Neural crest cell (in vitro differentiated cells): ENCODE measurements at regions not wholly inside any gene's neighbourhood (a gene's known extent, or its start where the extent isn't known, plus 50 kb on each side); places are given as distances from the start of the nearest gene placed in this dataset.

Experiments used
- DNase-seq: peaks from one replicate; pipeline ENCODE4 v3.0.0; 2021; ENCODE audit warnings: low read depth, mixed read lengths, low spot score
- H3K27ac Mint-ChIP-seq: one replicate; pipeline ENCODE4 v1.8.0; 2021; ENCODE audit warnings: mild to moderate bottlenecking, mixed read lengths; ENCODE audit not compliant: unreplicated experiment
- H3K27me3 Mint-ChIP-seq: 2 replicates; pipeline ENCODE4 v1.8.0; 2021; ENCODE audit warnings: low read depth, mild to moderate bottlenecking, mixed read lengths
- H3K36me3 Mint-ChIP-seq: 2 replicates; pipeline ENCODE4 v1.8.0; 2021; ENCODE audit warnings: low read depth, mild to moderate bottlenecking, mixed read lengths
- H3K4me1 Mint-ChIP-seq: 2 replicates; pipeline ENCODE4 v1.8.0; 2021; ENCODE audit warnings: mixed read lengths
- H3K4me3 Mint-ChIP-seq: one replicate; pipeline ENCODE4 v1.8.0; 2021; ENCODE audit warnings: mild to moderate bottlenecking, mixed read lengths
- H3K9me3 Mint-ChIP-seq: 2 replicates; pipeline ENCODE4 v1.8.0; 2021; ENCODE audit warnings: mixed read lengths
- CTCF ChIP-seq: fragments of 200-600 bp; sonication (generic); conservative IDR thresholded peaks from 2 replicates; pipeline ENCODE4 v1.5.0; 2021; ENCODE audit warnings: antibody characterized with exemption, mild to moderate bottlenecking

DNA sequence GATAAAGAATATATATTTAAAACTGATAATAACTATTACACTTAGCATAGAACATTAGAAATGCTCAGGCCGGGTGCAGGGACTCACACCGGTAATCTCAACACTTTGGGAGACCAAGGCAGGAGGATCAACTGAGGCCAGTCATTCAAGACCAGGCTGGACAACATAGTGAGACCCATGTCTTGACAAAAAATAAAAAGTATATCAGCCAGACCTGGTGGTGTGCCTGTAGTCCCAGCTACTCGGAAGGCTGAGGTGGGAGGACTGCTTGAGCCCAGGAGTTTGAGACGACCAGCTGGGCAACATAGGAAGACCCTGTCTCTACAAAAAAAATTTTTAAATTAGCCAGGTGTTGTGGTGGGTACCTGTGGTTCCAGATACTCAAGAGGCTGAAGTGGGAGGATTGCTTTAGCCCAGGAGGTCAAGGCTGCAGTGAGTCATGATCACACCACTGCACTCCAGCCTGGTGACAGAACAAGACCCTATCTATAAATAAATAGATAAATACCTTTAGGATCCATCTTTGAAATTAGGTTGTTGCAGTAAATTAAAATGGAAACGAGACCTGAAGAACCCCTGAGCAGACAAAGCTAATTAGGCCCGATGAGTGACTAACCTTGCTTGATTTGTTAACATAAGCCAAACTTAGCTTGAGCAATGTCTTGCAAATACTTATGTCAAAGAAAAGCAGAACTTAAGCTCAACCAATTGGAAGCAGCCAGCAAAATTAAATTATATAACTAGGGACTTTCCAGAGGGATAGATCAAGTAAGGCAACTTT lies 75.8 kb upstream of the E2F3 start:
- Mint-ChIP-seq H3K4me1 (peaks cover 7% of the 10 kb centered on the region), H3K36me3 (no peaks in the 10 kb centered on the region), H3K9me3 (no peaks in the 10 kb centered on the region), H3K27me3 (peaks cover 10% of the 10 kb centered on the region), H3K27ac (no peak overlapping the region), H3K4me3 (no peak overlapping the region)
- no peak for DNase-seq
- TF ChIP-seq CTCF: no peak

GRCh38 chr6:20326422-20326728 lies 75.3 kb upstream of the E2F3 start:
- peaks cover 10% of the 10 kb centered on the region for H3K27me3 Mint-ChIP-seq
- peaks cover 7% of the 10 kb centered on the region for H3K4me1 Mint-ChIP-seq
- no peaks in the 10 kb centered on the region for H3K9me3 Mint-ChIP-seq
- H3K36me3 Mint-ChIP-seq: no peaks in the 10 kb centered on the region
- no peak overlapping the region for H3K27ac Mint-ChIP-seq
- H3K4me3 Mint-ChIP-seq: no peak overlapping the region
- no peak for TF ChIP-seq CTCF
- DNase-seq: no peak

DNA sequence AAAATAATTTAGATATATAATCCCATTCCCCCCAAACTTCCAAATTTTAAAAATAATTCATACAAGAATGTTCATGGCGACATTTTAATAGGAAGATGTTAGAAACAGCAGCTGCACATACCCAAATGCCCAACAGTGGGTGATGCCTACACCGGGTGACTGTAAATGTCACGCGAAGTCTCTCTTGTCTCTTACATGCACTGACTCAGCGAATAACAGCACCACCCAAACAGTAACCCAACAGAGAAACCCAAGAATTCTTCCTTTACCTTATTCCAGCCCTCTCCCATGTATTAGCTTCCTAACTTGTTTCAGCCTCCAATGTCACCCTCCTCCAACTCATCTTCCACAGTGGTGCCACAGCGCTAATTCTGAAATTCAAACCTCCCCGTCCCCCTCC lies 74.5 kb upstream of the E2F3 start:
- H3K4me3 Mint-ChIP-seq: no peak overlapping the region
- peaks cover 7% of the 10 kb centered on the region for H3K4me1 Mint-ChIP-seq
- peaks cover 10% of the 10 kb centered on the region for H3K27me3 Mint-ChIP-seq
- TF ChIP-seq CTCF: no peak
- no peaks in the 10 kb centered on the region for H3K9me3 Mint-ChIP-seq
- no peak for DNase-seq
- H3K36me3 Mint-ChIP-seq: no peaks in the 10 kb centered on the region
- H3K27ac Mint-ChIP-seq: no peak overlapping the region

DNA sequence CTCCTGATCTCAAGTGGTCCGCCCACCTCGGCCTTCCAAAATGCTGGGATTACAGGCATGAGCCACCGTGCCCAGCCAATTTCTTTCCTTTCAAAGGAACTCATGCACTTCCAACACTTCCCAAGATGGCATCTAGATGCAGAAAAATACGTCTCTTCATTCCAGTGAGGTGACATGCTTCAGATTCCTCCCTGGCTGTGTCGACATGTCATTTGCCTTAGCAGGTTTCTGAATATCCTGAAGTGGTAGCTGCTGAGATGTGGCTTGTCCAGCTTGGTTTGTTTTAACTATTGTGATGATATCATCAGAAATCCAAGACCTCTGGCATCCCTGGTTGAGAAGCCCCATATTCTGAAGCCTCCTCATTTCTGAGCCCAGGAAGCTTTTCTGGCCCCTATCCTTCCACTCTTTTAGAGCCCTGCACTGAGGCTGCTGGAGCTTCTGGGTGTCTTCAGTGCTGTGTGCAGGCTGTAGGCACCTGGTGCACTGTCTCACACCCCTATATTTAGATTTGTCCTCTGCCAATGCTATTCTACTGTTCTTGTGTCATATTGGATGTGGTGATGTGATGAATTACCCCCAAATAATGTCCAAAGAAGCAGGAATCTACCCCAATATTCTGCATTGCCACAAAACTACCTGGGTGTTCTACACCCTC lies 73.3 kb upstream of the E2F3 start:
- no peak for DNase-seq
- no peaks in the 10 kb centered on the region for H3K9me3 Mint-ChIP-seq
- H3K4me3 Mint-ChIP-seq: no peak overlapping the region
- H3K27ac Mint-ChIP-seq: no peak overlapping the region
- peaks cover 7% of the 10 kb centered on the region for H3K4me1 Mint-ChIP-seq
- TF ChIP-seq CTCF: no peak
- peaks cover 10% of the 10 kb centered on the region for H3K27me3 Mint-ChIP-seq
- H3K36me3 Mint-ChIP-seq: no peaks in the 10 kb centered on the region

GRCh38 chr6:20328924-20329300 lies 72.8 kb upstream of the E2F3 start:
- TF ChIP-seq CTCF: no peak
- H3K9me3 Mint-ChIP-seq: no peaks in the 10 kb centered on the region
- peaks cover 7% of the 10 kb centered on the region for H3K4me1 Mint-ChIP-seq
- no peaks in the 10 kb centered on the region for H3K36me3 Mint-ChIP-seq
- H3K27ac Mint-ChIP-seq: no peak overlapping the region
- DNase-seq: no peak
- no peak overlapping the region for H3K4me3 Mint-ChIP-seq
- H3K27me3 Mint-ChIP-seq: peaks cover 10% of the 10 kb centered on the region
